SU-DHL-6 (cell line): ENCODE measurements at regions not wholly inside any gene's neighbourhood (a gene's known extent, or its start where the extent isn't known, plus 50 kb on each side); places are given as distances from the start of the nearest gene placed in this dataset.

Experiments used
- CTCF ChIP-seq: fragments of 200-600 bp; sonication (generic); IDR thresholded peaks from one replicate; pipeline ENCODE4 v1.5.1; 2017; ENCODE audit warnings: antibody characterized with exemption, mild to moderate bottlenecking, low read length, moderate library complexity; ENCODE audit not compliant: insufficient read depth, poor library complexity, severe bottlenecking
- EZH2phosphoT487 ChIP-seq: fragments of 200-600 bp; sonication (generic), shearing (Covaris generic); conservative IDR thresholded peaks from 2 replicates; pipeline ENCODE4 v1.6.1; 2018; ENCODE audit warnings: mild to moderate bottlenecking, antibody characterized with exemption, low read length, moderate library complexity, mixed read lengths

GRCh38 chr5:175037820-175038219 lies 313.4 kb downstream of the MSX2 start:
- no peak for TF ChIP-seq CTCF
- no peak for TF ChIP-seq EZH2phosphoT487
